Fibroblast of villous mesenchyme (primary cell): ENCODE measurements at regions not wholly inside any gene's neighbourhood (a gene's known extent, or its start where the extent isn't known, plus 50 kb on each side); places are given as distances from the start of the nearest gene placed in this dataset.

ENCODE experiments used
- DNase-seq: peaks from one replicate; pipeline ENCODE4 v3.0.0-alpha.2; 2010; ENCODE audit warnings: low read depth
- H3K4me3 ChIP-seq: 2 replicates; pipeline ENCODE4 v1.5.1; 2011; ENCODE audit warnings: low read depth, mild to moderate bottlenecking, low read length
- CTCF ChIP-seq: IDR thresholded peaks from 2 replicates; pipeline ENCODE4 v1.5.1; 2012; ENCODE audit warnings: low read depth, mild to moderate bottlenecking, low read length; ENCODE audit not compliant: insufficient read depth

DNA sequence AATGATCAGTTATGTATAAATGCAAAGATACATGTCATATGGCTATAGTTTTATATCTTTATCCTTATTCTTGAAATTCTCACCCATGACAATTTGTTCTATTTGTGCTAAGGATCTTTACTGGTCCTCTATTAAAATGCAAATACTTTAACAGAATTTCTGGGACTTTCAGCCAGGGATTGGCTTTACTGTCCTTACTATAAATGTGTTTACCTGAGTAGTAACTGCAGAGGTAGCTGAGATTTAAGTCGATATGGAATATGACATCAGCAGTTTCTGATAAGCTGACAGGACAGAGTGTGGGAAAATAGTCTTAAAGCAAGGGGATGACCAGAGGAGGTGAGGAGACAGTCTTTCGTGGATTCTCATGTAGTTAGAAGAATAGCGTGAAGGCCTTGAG lies 206.4 kb downstream of the DIO2 start:
- H3K4me3 ChIP-seq, result no peak overlapping the region
- DNase-seq, result no peak
- TF ChIP-seq CTCF, result no peak

DNA sequence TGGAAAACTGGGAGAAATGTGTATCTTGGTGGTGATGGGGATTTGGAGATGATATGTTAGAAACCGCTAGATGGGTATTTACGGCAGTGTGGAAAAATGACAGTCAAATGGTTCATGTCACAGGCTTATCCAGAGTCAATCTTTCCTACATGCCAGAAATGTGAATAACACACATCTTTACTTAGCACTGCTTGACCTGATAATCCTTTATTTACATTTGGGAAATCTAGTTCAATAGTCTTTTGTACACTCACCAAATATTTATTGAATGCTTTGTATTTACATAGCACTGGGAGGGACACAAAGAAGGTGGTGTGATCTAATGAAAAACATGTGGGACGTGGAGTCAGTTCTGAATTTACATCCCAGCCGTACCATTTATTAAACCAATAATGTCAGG lies 208.2 kb downstream of the DIO2 start:
- no peak for TF ChIP-seq CTCF
- peak; percentile 58 for DNase-seq
- H3K4me3 ChIP-seq, result no peak overlapping the region

GRCh38 chr14:79997509-79998208 lies 213.6 kb downstream of the DIO2 start:
- no peak for TF ChIP-seq CTCF
- no peak overlapping the region for H3K4me3 ChIP-seq
- DNase-seq, result no peak

DNA sequence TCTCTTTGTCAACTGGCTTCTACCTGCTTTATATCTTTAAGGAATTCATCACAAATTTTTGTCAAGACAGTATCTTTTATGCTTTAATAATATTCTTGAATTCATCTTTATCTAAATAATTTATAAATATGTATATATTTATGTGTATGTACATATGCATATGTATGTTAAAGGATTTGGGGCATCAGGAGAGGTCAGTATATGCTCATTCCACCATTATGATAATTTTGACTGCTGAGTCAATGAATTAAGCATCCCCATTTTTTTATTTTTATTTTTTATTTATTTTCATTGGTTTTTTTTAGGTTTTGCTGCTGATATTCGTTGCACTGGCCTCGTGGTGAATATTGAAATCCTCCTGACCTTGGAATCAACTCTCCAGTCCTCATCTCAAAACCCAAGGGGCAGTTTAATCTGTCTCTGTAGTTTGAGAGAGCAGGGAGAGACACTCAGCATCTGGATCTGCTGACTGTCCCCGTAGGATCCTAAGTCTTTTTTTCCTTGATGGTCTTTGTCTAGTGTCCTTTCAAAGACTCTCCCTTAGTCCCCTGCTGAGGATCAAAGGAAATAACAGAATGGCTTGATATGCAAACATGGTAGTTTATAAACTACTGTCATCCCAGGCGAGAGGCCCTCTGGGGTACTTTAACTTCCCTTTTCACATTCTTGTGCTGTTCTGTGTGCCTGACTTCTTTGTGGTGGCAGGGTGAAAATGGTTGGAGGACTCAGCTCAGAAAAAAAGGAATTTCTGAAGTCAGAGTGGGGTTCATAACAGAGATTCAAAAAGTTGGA lies 218.7 kb downstream of the DIO2 start:
- no peak overlapping the region for H3K4me3 ChIP-seq
- TF ChIP-seq CTCF, result no peak
- peak; percentile 5 for DNase-seq

DNA sequence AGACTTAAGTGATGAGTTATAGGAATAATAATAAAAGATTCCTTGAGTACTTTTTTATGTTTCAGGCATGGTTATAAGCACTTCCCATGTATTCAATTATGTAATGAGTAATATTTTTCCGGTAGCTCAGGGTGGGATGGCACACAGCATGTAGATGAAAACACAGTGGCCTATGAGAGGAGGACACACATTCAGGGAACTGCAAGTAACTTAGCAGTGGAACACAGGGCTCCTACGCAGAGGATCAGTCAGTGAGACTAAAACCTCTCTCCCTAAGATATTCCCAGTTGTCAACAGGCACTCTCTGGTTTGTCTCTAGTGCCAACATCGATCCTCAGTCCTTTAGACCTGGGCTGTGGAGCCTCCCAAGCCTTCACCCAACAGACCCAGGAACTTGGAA lies 219.4 kb downstream of the DIO2 start:
- H3K4me3 ChIP-seq, result no peak overlapping the region
- DNase-seq, result no peak
- TF ChIP-seq CTCF, result no peak

- DNase-seq, result no peak
- no peak overlapping the region for H3K4me3 ChIP-seq
- TF ChIP-seq CTCF, result no peak
Observed at GRCh38 chr14:79989990-79990389, 221.3 kb downstream of the DIO2 start.
